SK-N-SH treated with all-trans-retinoic acid at 6 μM for 48 hours (cell line): ENCODE measurements at regions not wholly inside any gene's neighbourhood (a gene's known extent, or its start where the extent isn't known, plus 50 kb on each side); places are given as distances from the start of the nearest gene placed in this dataset.
A peak's percentile ranks its signal among the peaks of the same experiment; 100 is the strongest.

Experiments used
- ATAC-seq: fragments of 200-7000 bp; cut with Tn5 transposase; 3 replicates; pipeline ENCODE4 v1.9.1; 2020; ENCODE audit warnings: mild to moderate bottlenecking, moderate library complexity
- ARNTL ChIP-seq: fragments of 450-650 bp; formaldehyde crosslinking; IDR thresholded peaks from 2 replicates; pipeline ENCODE4 v1.5.0; 2020; ENCODE audit warnings: low read depth, mild to moderate bottlenecking, moderate library complexity, borderline replicate concordance
- BACH2 ChIP-seq: fragments of 250-450 bp; sonication (Bioruptor Pico); IDR thresholded peaks from 2 replicates; pipeline ENCODE4 v1.9.0; 2021; ENCODE audit warnings: mild to moderate bottlenecking, borderline replicate concordance
- GLIS3 ChIP-seq: fragments of 250-450 bp; sonication (Bioruptor Pico); IDR thresholded peaks from 2 replicates; pipeline ENCODE4 v1.5.0; 2020; ENCODE audit warnings: mild to moderate bottlenecking, moderate library complexity
- ISL1 ChIP-seq: fragments of 250-450 bp; sonication (Bioruptor Pico); IDR thresholded peaks from 2 replicates; pipeline ENCODE4 v2.1.2; 2022; ENCODE audit warnings: mild to moderate bottlenecking, moderate library complexity
- OSR1 ChIP-seq: fragments of 250-450 bp; sonication (Bioruptor Pico); IDR thresholded peaks from 2 replicates; pipeline ENCODE4 v1.8.0; 2022; ENCODE audit warnings: moderate library complexity, mild to moderate bottlenecking, inconsistent platforms
- PPARA ChIP-seq: fragments of 250-450 bp; sonication (Bioruptor Pico); IDR thresholded peaks from 2 replicates; pipeline ENCODE4 v1.5.0; 2020; ENCODE audit warnings: mild to moderate bottlenecking, borderline replicate concordance
- RARB ChIP-seq: fragments of 250-450 bp; sonication (Bioruptor Pico); IDR thresholded peaks from 2 replicates; pipeline ENCODE4 v1.8.0; 2021; ENCODE audit warnings: mild to moderate bottlenecking, moderate library complexity
- ZFP3 ChIP-seq: fragments of 250-450 bp; sonication (Bioruptor Pico); IDR thresholded peaks from 2 replicates; pipeline ENCODE4 v1.5.0; 2020; ENCODE audit warnings: mild to moderate bottlenecking, moderate library complexity
- ZFP30 ChIP-seq: fragments of 450-650 bp; formaldehyde crosslinking; IDR thresholded peaks from 2 replicates; pipeline ENCODE4 v1.5.0; 2022; ENCODE audit warnings: mild to moderate bottlenecking, moderate library complexity
- ZNF565 ChIP-seq: fragments of 450-650 bp; formaldehyde crosslinking; conservative IDR thresholded peaks from 2 replicates; pipeline ENCODE4 v1.5.0; 2020; ENCODE audit warnings: low read depth, mild to moderate bottlenecking, moderate library complexity
- ZNF8 ChIP-seq: fragments of 450-650 bp; formaldehyde crosslinking; IDR thresholded peaks from 2 replicates; pipeline ENCODE4 v1.5.0; 2020; ENCODE audit warnings: mild to moderate bottlenecking, moderate library complexity
- TF ChIP-seq, protein P1 (sequence below): fragments of 250-450 bp; sonication (Bioruptor Pico); IDR thresholded peaks from 2 replicates; pipeline ENCODE4 v1.8.0; 2021; ENCODE audit warnings: low read depth, mild to moderate bottlenecking, moderate library complexity, borderline replicate concordance
- TF ChIP-seq, protein P2 (sequence below): fragments of 250-450 bp; sonication (Bioruptor Pico); IDR thresholded peaks from 2 replicates; pipeline ENCODE4 v1.5.1; 2020; ENCODE audit warnings: low read depth, mild to moderate bottlenecking, moderate library complexity
- TF ChIP-seq, protein P3 (sequence below): fragments of 250-450 bp; sonication (Bioruptor Pico); IDR thresholded peaks from 2 replicates; pipeline ENCODE4 v1.5.1; 2021; ENCODE audit warnings: mild to moderate bottlenecking, moderate library complexity
- TF ChIP-seq, protein P4 (sequence below): fragments of 250-450 bp; sonication (Bioruptor Pico); IDR thresholded peaks from 2 replicates; pipeline ENCODE4 v1.5.0; 2020; ENCODE audit warnings: mild to moderate bottlenecking, moderate library complexity
- TF ChIP-seq, protein P5 (sequence below): fragments of 250-450 bp; sonication (Bioruptor Pico); IDR thresholded peaks from 2 replicates; pipeline ENCODE4 v1.8.0; 2020; ENCODE audit warnings: mild to moderate bottlenecking, moderate library complexity, borderline replicate concordance

DNA sequence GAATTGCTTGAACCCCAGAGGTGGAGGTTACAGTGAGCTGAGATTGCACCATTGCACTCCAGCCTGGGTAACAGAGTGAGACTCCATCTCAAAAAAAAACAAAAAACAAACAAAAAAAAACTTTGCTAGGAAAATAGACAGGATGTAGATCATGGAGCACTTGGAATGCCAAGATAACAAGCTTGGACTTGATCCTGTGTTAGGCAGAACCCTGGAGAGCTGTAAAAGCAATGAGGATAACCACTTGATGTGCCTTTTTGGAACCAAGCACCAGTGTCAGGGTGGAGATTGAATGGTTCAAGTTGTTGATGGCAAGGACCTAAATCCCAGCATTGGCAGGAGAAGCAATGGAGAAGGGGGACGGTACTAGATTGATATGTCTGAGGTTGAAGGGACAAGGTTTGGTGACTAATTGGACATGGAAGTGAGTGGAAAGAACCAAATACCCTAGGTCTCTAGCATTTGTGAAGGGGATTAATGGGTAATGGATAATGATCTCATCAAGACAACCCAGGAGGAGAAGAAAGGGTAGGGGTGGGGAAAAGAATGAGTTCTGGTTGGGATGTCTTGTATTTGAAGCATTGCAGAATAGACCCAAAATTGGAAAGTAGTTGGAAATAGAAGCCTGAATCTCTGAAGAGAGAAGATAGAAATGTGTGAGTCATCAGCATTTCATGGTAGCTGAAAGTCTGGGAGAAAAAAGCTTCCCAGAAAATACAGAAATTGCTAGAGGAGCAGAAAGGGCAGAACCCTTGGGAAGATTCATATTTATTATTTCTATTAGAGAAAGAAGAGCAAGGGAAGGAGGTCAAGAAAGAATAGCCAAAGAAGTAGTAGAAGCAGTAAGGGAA is 176.7 kb downstream of the NUAK1 start (continued):
- TF ChIP-seq, protein P1, sequence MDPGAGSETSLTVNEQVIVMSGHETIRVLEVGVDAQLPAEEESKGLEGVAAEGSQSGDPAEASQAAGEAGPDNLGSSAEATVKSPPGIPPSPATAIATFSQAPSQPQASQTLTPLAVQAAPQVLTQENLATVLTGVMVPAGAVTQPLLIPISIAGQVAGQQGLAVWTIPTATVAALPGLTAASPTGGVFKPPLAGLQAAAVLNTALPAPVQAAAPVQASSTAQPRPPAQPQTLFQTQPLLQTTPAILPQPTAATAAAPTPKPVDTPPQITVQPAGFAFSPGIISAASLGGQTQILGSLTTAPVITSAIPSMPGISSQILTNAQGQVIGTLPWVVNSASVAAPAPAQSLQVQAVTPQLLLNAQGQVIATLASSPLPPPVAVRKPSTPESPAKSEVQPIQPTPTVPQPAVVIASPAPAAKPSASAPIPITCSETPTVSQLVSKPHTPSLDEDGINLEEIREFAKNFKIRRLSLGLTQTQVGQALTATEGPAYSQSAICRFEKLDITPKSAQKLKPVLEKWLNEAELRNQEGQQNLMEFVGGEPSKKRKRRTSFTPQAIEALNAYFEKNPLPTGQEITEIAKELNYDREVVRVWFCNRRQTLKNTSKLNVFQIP, result no peak
- TF ChIP-seq ISL1 (CRISPR knock-in tag) (no peak), ARNTL (no peak)

DNA sequence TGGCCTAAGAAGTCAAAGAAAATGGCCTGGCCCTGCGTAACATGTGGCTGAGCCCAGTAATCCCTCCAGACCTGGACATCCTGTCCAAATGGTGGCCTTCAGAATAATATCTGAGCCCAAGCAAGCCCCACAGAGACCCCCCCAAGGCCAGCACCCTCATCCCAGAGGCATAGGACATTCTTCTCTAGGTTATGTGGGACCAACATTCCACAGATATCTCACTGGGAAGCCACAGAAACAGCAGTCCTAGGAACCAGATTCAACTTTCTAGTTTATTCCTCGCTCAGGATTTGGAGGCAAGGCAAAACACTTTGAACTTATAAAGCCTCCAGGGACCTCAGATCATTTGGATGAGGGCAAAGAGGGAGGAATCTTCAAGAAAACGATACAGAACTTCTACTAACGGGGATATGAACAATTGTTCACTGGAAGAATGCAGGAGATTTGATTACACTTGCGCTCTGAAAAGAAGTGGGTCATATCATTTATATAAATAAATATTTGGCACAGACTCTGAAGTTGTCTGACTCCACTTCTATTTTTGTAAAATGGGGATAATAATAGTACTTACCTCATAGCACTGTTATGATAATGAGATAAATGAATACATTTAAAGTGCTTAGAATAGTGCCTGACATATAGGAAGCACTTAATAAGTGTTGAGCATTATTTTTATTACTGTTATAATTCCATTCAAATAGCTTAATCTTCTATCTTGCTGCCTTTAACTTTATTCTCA is 171.5 kb downstream of the NUAK1 start:
- peak; percentile 65 for ATAC-seq
- TF ChIP-seq ISL1 (CRISPR knock-in tag) (peak; percentile 92), ZFP3 (CRISPR knock-in tag) (no peak)
- TF ChIP-seq, protein P2, sequence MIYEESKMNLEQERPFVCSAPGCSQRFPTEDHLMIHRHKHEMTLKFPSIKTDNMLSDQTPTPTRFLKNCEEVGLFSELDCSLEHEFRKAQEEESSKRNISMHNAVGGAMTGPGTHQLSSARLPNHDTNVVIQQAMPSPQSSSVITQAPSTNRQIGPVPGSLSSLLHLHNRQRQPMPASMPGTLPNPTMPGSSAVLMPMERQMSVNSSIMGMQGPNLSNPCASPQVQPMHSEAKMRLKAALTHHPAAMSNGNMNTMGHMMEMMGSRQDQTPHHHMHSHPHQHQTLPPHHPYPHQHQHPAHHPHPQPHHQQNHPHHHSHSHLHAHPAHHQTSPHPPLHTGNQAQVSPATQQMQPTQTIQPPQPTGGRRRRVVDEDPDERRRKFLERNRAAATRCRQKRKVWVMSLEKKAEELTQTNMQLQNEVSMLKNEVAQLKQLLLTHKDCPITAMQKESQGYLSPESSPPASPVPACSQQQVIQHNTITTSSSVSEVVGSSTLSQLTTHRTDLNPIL (CRISPR knock-in tag), result peak; percentile 91

DNA sequence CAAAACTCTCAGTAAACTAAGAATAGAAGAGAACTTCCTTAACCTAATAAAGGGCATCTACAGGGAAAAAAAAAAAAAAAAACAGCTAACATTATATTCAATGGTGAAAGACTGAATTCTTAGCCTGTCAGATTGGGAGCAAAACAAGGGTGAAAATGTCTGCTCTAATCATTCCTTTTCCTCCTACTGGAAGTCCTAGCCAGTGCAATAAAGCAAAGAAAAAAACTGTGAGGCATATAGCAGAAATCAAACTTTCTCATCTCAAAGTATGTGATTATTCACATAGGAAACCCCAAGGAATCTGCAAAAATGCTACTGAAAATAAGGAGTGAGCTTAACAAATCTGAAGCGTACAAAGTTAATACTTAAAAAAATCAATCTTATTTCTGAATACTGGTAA is 170.7 kb downstream of the NUAK1 start:
- TF ChIP-seq, protein P1, result no peak
- no peak for TF ChIP-seq OSR1
- TF ChIP-seq ARNTL, result no peak
- TF ChIP-seq PPARA, result no peak
- TF ChIP-seq, protein P3, sequence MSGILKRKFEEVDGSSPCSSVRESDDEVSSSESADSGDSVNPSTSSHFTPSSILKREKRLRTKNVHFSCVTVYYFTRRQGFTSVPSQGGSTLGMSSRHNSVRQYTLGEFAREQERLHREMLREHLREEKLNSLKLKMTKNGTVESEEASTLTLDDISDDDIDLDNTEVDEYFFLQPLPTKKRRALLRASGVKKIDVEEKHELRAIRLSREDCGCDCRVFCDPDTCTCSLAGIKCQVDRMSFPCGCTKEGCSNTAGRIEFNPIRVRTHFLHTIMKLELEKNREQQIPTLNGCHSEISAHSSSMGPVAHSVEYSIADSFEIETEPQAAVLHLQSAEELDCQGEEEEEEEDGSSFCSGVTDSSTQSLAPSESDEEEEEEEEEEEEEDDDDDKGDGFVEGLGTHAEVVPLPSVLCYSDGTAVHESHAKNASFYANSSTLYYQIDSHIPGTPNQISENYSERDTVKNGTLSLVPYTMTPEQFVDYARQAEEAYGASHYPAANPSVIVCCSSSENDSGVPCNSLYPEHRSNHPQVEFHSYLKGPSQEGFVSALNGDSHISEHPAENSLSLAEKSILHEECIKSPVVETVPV (CRISPR knock-in tag), result no peak
- TF ChIP-seq, protein P2 (CRISPR knock-in tag), result no peak
- TF ChIP-seq BACH2 (CRISPR knock-in tag), result no peak
- TF ChIP-seq, protein P4, sequence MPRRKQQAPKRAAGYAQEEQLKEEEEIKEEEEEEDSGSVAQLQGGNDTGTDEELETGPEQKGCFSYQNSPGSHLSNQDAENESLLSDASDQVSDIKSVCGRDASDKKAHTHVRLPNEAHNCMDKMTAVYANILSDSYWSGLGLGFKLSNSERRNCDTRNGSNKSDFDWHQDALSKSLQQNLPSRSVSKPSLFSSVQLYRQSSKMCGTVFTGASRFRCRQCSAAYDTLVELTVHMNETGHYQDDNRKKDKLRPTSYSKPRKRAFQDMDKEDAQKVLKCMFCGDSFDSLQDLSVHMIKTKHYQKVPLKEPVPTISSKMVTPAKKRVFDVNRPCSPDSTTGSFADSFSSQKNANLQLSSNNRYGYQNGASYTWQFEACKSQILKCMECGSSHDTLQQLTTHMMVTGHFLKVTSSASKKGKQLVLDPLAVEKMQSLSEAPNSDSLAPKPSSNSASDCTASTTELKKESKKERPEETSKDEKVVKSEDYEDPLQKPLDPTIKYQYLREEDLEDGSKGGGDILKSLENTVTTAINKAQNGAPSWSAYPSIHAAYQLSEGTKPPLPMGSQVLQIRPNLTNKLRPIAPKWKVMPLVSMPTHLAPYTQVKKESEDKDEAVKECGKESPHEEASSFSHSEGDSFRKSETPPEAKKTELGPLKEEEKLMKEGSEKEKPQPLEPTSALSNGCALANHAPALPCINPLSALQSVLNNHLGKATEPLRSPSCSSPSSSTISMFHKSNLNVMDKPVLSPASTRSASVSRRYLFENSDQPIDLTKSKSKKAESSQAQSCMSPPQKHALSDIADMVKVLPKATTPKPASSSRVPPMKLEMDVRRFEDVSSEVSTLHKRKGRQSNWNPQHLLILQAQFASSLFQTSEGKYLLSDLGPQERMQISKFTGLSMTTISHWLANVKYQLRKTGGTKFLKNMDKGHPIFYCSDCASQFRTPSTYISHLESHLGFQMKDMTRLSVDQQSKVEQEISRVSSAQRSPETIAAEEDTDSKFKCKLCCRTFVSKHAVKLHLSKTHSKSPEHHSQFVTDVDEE (CRISPR knock-in tag), result no peak
- no peak for TF ChIP-seq RARB (CRISPR knock-in tag)
- no peak for TF ChIP-seq GLIS3
- no peak for TF ChIP-seq ZFP3 (CRISPR knock-in tag)
- TF ChIP-seq ZNF565 (CRISPR knock-in tag), result no peak
- TF ChIP-seq, protein P5, sequence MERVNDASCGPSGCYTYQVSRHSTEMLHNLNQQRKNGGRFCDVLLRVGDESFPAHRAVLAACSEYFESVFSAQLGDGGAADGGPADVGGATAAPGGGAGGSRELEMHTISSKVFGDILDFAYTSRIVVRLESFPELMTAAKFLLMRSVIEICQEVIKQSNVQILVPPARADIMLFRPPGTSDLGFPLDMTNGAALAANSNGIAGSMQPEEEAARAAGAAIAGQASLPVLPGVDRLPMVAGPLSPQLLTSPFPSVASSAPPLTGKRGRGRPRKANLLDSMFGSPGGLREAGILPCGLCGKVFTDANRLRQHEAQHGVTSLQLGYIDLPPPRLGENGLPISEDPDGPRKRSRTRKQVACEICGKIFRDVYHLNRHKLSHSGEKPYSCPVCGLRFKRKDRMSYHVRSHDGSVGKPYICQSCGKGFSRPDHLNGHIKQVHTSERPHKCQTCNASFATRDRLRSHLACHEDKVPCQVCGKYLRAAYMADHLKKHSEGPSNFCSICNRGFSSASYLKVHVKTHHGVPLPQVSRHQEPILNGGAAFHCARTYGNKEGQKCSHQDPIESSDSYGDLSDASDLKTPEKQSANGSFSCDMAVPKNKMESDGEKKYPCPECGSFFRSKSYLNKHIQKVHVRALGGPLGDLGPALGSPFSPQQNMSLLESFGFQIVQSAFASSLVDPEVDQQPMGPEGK, result no peak
- no peak for TF ChIP-seq ZNF8 (CRISPR knock-in tag)
- TF ChIP-seq ZFP30 (CRISPR knock-in tag), result no peak
- no peak for ATAC-seq
